ENCODE measurements at regions not wholly inside any gene's neighbourhood (a gene's known extent, or its start where the extent isn't known, plus 50 kb on each side); places are given as distances from the start of the nearest gene placed in this dataset.

- no peak for TF ChIP-seq CTCF (conservative IDR thresholded peaks at IDR 0.05; ENCODE audit: low read depth, low read length)
- no peaks in the 10 kb centered on the region for H4K20me1 ChIP-seq (ENCODE audit: insufficient read depth)
- no peaks in the 10 kb centered on the region for H3K36me3 ChIP-seq (ENCODE audit: insufficient read depth)
- no peak overlapping the region for H3K4me2 ChIP-seq
- no peak overlapping the region for H3K9ac ChIP-seq
- H2AFZ ChIP-seq (ENCODE audit: low read depth), result no peak overlapping the region
- no peak overlapping the region for H3K4me3 ChIP-seq (IDR thresholded peaks at IDR 0.05; ENCODE audit: insufficient read depth, low read depth, low read length)
- H3K4me1 ChIP-seq (ENCODE audit: low read depth, poor library complexity, severe bottlenecking), result no peaks in the 10 kb centered on the region
- no peaks in the 10 kb centered on the region for H3K27me3 ChIP-seq (ENCODE audit: insufficient read depth, low read depth)
- H3K79me2 ChIP-seq (ENCODE audit: insufficient read depth, low read depth), result no peaks in the 10 kb centered on the region
- no peak overlapping the region for H3K27ac ChIP-seq
Observed at GRCh38 chr13:80462037-80462436, 121.1 kb upstream of the SPRY2 start.

GRCh38 chr13:80458543-80458942 is 117.6 kb upstream of the SPRY2 start:
- Histone ChIP-seq H3K4me3 (IDR thresholded peaks at IDR 0.05; ENCODE audit: insufficient read depth, low read depth, low read length) (no peak overlapping the region), H3K27me3 (ENCODE audit: insufficient read depth, low read depth) (no peaks in the 10 kb centered on the region), H2AFZ (ENCODE audit: low read depth) (no peak overlapping the region), H4K20me1 (ENCODE audit: insufficient read depth) (no peaks in the 10 kb centered on the region), H3K4me1 (ENCODE audit: low read depth, poor library complexity, severe bottlenecking) (peaks cover 6% of the 10 kb centered on the region), H3K27ac (no peak overlapping the region), H3K79me2 (ENCODE audit: insufficient read depth, low read depth) (no peaks in the 10 kb centered on the region), H3K36me3 (ENCODE audit: insufficient read depth) (no peaks in the 10 kb centered on the region), H3K4me2 (no peak overlapping the region), H3K9ac (no peak overlapping the region)
- TF ChIP-seq CTCF (conservative IDR thresholded peaks at IDR 0.05; ENCODE audit: low read depth, low read length), result no peak

- H3K9ac ChIP-seq, result no peak overlapping the region
- H3K4me1 ChIP-seq (ENCODE audit: low read depth, poor library complexity, severe bottlenecking), result peaks cover 6% of the 10 kb centered on the region
- H2AFZ ChIP-seq (ENCODE audit: low read depth), result no peak overlapping the region
- H3K4me3 ChIP-seq (IDR thresholded peaks at IDR 0.05; ENCODE audit: insufficient read depth, low read depth, low read length), result no peak overlapping the region
- no peaks in the 10 kb centered on the region for H3K27me3 ChIP-seq (ENCODE audit: insufficient read depth, low read depth)
- TF ChIP-seq CTCF (conservative IDR thresholded peaks at IDR 0.05; ENCODE audit: low read depth, low read length), result no peak
- H3K79me2 ChIP-seq (ENCODE audit: insufficient read depth, low read depth), result no peaks in the 10 kb centered on the region
- no peak overlapping the region for H3K27ac ChIP-seq
- no peak overlapping the region for H3K4me2 ChIP-seq
- H3K36me3 ChIP-seq (ENCODE audit: insufficient read depth), result no peaks in the 10 kb centered on the region
- H4K20me1 ChIP-seq (ENCODE audit: insufficient read depth), result no peaks in the 10 kb centered on the region
Observed at GRCh38 chr13:80454245-80454644, 113.3 kb upstream of the SPRY2 start.

GRCh38 chr13:80452279-80452678 is 111.4 kb upstream of the SPRY2 start:
- Histone ChIP-seq H3K36me3 (ENCODE audit: insufficient read depth) (no peaks in the 10 kb centered on the region), H3K27me3 (ENCODE audit: insufficient read depth, low read depth) (no peaks in the 10 kb centered on the region), H3K79me2 (ENCODE audit: insufficient read depth, low read depth) (no peaks in the 10 kb centered on the region), H3K4me3 (IDR thresholded peaks at IDR 0.05; ENCODE audit: insufficient read depth, low read depth, low read length) (no peak overlapping the region), H3K4me2 (no peak overlapping the region), H3K9ac (no peak overlapping the region), H2AFZ (ENCODE audit: low read depth) (no peak overlapping the region), H3K4me1 (ENCODE audit: low read depth, poor library complexity, severe bottlenecking) (peaks cover 6% of the 10 kb centered on the region), H4K20me1 (ENCODE audit: insufficient read depth) (no peaks in the 10 kb centered on the region), H3K27ac (no peak overlapping the region)
- TF ChIP-seq CTCF (conservative IDR thresholded peaks at IDR 0.05; ENCODE audit: low read depth, low read length), result no peak

GRCh38 chr13:80451641-80452040 is 110.7 kb upstream of the SPRY2 start:
- no peak overlapping the region for H3K4me3 ChIP-seq (IDR thresholded peaks at IDR 0.05; ENCODE audit: insufficient read depth, low read depth, low read length)
- H3K79me2 ChIP-seq (ENCODE audit: insufficient read depth, low read depth), result no peaks in the 10 kb centered on the region
- H3K9ac ChIP-seq, result no peak overlapping the region
- no peak overlapping the region for H3K4me2 ChIP-seq
- H2AFZ ChIP-seq (ENCODE audit: low read depth), result no peak overlapping the region
- H3K4me1 ChIP-seq (ENCODE audit: low read depth, poor library complexity, severe bottlenecking), result peaks cover 6% of the 10 kb centered on the region
- no peaks in the 10 kb centered on the region for H4K20me1 ChIP-seq (ENCODE audit: insufficient read depth)
- no peaks in the 10 kb centered on the region for H3K27me3 ChIP-seq (ENCODE audit: insufficient read depth, low read depth)
- TF ChIP-seq CTCF (conservative IDR thresholded peaks at IDR 0.05; ENCODE audit: low read depth, low read length), result no peak
- no peak overlapping the region for H3K27ac ChIP-seq
- no peaks in the 10 kb centered on the region for H3K36me3 ChIP-seq (ENCODE audit: insufficient read depth)

All from KMS-11 (cell line).